GM23338 (cell line): ENCODE measurements at regions not wholly inside any gene's neighbourhood (a gene's known extent, or its start where the extent isn't known, plus 50 kb on each side); places are given as distances from the start of the nearest gene placed in this dataset.

ENCODE experiments used
- ATAC-seq: fragments of 200-7000 bp; cut with Tn5 transposase; 3 replicates; pipeline ENCODE4 v1.9.1; 2020
- DNase-seq: peaks from one replicate; pipeline ENCODE4 v3.0.0-alpha.2; 2015; ENCODE audit warnings: low spot score
- H2AFZ ChIP-seq: fragments of 200-600 bp; sonication (generic); 2 replicates; pipeline ENCODE4 v1.8.0; 2016; ENCODE audit warnings: antibody characterized with exemption, mild to moderate bottlenecking, moderate library complexity
- H3F3A ChIP-seq: fragments of 200-600 bp; sonication (generic); replicated peaks from 2 replicates; pipeline ENCODE4 v1.8.0; 2017; ENCODE audit warnings: antibody characterized with exemption, mixed run types, low read depth
- H3K27ac ChIP-seq: fragments of 200-600 bp; sonication (generic); 2 replicates; pipeline ENCODE4 v1.6.1; 2016; ENCODE audit warnings: low read depth
- H3K27me3 ChIP-seq: fragments of 200-600 bp; sonication (generic); 2 replicates; pipeline ENCODE4 v1.8.0; 2016; ENCODE audit warnings: mild to moderate bottlenecking, mixed run types, moderate library complexity; ENCODE audit not compliant: insufficient read depth
- H3K36me3 ChIP-seq: fragments of 200-600 bp; sonication (generic); 2 replicates; pipeline ENCODE4 v1.8.0; 2016; ENCODE audit warnings: mild to moderate bottlenecking; ENCODE audit not compliant: insufficient read depth
- H3K4me1 ChIP-seq: fragments of 200-600 bp; sonication (generic); 2 replicates; pipeline ENCODE4 v1.8.0; 2016; ENCODE audit warnings: mild to moderate bottlenecking, moderate library complexity; ENCODE audit not compliant: insufficient read depth
- H3K4me2 ChIP-seq: fragments of 200-600 bp; sonication (generic); 2 replicates; pipeline ENCODE4 v1.7.1; 2017; ENCODE audit warnings: mixed run types
- H3K4me3 ChIP-seq: fragments of 200-600 bp; sonication (generic); 2 replicates; pipeline ENCODE4 v1.6.1; 2016; ENCODE audit warnings: mixed run types
- H3K79me2 ChIP-seq: fragments of 200-600 bp; sonication (generic); replicated peaks from 2 replicates; pipeline ENCODE4 v1.8.0; 2017; ENCODE audit warnings: mild to moderate bottlenecking; ENCODE audit not compliant: insufficient read depth
- H3K9me2 ChIP-seq: fragments of 200-600 bp; sonication (generic); 2 replicates; pipeline ENCODE4 v1.8.0; 2017; ENCODE audit not compliant: insufficient read depth
- H4K20me1 ChIP-seq: fragments of 200-600 bp; sonication (generic); replicated peaks from 2 replicates; pipeline ENCODE4 v1.8.0; 2017; ENCODE audit warnings: mild to moderate bottlenecking; ENCODE audit not compliant: insufficient read depth
- H3K27ac Mint-ChIP-seq: 2 replicates; pipeline ENCODE4 v1.8.0; 2020; ENCODE audit warnings: inconsistent platforms, mild to moderate bottlenecking, moderate library complexity, mixed read lengths
- H3K27me3 Mint-ChIP-seq: 3 replicates; pipeline ENCODE4 v1.8.0; 2022; ENCODE audit warnings: low read depth, mild to moderate bottlenecking, moderate library complexity, mixed read lengths, inconsistent platforms; ENCODE audit not compliant: insufficient read depth, poor library complexity
- H3K36me3 Mint-ChIP-seq: 3 replicates; pipeline ENCODE4 v1.8.0; 2021; ENCODE audit warnings: low read depth, mild to moderate bottlenecking, inconsistent platforms, moderate library complexity, mixed read lengths
- H3K4me1 Mint-ChIP-seq: 3 replicates; pipeline ENCODE4 v1.8.0; 2020; ENCODE audit warnings: mild to moderate bottlenecking, inconsistent platforms, mixed read lengths
- H3K4me3 Mint-ChIP-seq: 3 replicates; pipeline ENCODE4 v1.8.0; 2021; ENCODE audit warnings: moderate library complexity, mild to moderate bottlenecking, inconsistent platforms, mixed read lengths
- H3K9me3 Mint-ChIP-seq: 3 replicates; pipeline ENCODE4 v1.8.0; 2020; ENCODE audit warnings: moderate library complexity, mild to moderate bottlenecking, inconsistent platforms, mixed read lengths
- CREB1 ChIP-seq: fragments of 250-450 bp; sonication (Bioruptor Pico); IDR thresholded peaks from 2 replicates; pipeline ENCODE4 v1.5.0; 2020; ENCODE audit warnings: low read depth, mild to moderate bottlenecking, moderate library complexity
- EZH2 ChIP-seq: fragments of 200-600 bp; sonication (generic); IDR thresholded peaks from one replicate; pipeline ENCODE4 v1.8.0; 2017; ENCODE audit warnings: antibody characterized with exemption, mild to moderate bottlenecking, low read depth; ENCODE audit not compliant: unreplicated experiment
- STAT1 ChIP-seq: IDR thresholded peaks from one replicate; pipeline ENCODE4 v1.6.1; 2016; ENCODE audit warnings: antibody characterized with exemption; ENCODE audit not compliant: unreplicated experiment
- ZNF331 ChIP-seq: fragments of 250-450 bp; sonication (Bioruptor Pico); IDR thresholded peaks from 2 replicates; pipeline ENCODE4 v1.5.0; 2020; ENCODE audit warnings: low read depth, mild to moderate bottlenecking, moderate library complexity
- TF ChIP-seq, protein P1 (sequence below): IDR thresholded peaks from 2 replicates; pipeline ENCODE4 v1.6.1; 2016; ENCODE audit warnings: antibody characterized with exemption
- TF ChIP-seq, protein P2 (sequence below), 2 experiments: fragments of 200-600 bp in 1 of 2; sonication (generic) in 1 of 2; conservative IDR thresholded peaks; 2 replicates each; pipeline versions ENCODE4 v1.5.1 to v1.6.1; 2016 to 2017; ENCODE audit warnings: antibody characterized with exemption in 2 of 2, low read depth in 2 of 2, mild to moderate bottlenecking in 2 of 2, moderate library complexity in 1 of 2
- TF ChIP-seq, protein P3 (sequence below): fragments of 250-450 bp; sonication (Bioruptor Pico); IDR thresholded peaks from 2 replicates; pipeline ENCODE4 v1.5.0; 2020; ENCODE audit warnings: mild to moderate bottlenecking, moderate library complexity

DNA sequence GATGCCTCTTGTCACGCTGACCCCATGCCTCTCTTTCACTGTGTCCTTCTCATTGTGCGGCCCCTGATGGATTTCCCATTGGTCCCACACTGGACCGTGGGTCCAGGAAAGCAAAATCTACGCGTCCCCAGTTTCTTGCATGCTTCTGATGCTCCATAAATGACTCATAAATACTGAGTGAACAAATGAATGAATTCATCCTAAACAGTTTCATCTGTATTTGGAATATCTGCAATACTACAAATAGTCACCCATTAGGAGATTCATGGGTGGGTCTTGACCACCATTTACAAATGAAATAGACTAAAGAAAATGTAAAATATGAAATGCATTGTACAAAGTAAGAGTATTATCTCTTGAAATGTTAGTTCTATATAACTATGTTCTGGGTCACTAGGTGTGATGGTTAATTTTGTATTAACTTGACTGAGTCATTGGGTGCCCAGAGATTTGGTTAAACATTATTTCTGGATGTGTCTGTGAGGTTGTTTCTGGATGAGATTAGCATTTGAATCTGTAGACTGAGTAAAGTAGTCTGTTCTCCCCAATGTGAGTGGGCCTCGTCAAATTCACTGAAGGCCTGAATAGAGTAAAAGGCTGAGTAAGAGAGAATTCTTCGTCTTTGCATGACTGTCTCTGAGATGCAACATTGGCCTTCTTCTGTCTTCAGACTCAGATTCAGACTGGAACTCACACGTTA is 448.7 kb downstream of the PREX1 start (continued):
- TF ChIP-seq, protein P1, sequence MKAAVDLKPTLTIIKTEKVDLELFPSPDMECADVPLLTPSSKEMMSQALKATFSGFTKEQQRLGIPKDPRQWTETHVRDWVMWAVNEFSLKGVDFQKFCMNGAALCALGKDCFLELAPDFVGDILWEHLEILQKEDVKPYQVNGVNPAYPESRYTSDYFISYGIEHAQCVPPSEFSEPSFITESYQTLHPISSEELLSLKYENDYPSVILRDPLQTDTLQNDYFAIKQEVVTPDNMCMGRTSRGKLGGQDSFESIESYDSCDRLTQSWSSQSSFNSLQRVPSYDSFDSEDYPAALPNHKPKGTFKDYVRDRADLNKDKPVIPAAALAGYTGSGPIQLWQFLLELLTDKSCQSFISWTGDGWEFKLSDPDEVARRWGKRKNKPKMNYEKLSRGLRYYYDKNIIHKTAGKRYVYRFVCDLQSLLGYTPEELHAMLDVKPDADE = no peak

DNA sequence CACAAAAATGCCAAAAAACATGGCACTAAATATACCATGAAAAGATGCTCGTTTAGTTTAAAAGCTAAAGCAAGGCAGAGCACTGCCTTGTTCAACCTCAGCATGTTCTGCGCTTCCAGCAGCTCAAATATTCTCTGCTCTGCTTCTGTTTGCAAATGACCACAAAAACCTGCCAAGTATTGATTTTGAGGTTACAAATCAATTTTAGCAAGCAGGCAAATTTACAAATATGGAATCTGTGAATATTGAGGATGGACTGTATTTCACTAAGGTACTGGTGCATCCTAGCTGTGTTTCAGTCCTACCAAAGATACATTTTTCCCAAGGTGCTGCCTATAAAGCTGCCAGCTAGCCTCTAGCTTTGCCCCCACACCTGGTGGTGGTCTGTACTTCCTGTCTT is 449.9 kb downstream of the PREX1 start:
- no peak for TF ChIP-seq CREB1 (CRISPR knock-in tag)
- no peak for ATAC-seq

DNA sequence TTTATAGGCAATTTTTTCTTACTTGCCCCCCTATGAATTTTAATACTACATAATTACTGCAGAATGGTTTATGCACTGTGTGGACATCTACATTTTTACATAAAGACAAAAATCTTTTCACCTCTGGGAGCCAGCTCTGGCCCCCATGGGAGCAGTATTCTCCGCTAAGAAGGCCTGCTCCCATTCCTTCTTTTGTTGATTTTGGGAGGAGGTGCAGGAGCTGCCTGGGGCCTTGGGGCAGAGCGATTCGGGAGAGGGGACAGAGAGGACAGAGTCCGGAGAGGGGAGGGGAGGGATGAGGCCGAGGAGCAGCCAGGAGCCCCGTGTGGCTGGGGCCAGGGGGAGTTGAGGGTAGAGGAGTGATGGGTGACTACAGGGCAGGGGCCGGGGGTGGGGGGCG is 452.0 kb downstream of the PREX1 start:
- no peaks in the 10 kb centered on the region for H3K36me3 Mint-ChIP-seq
- TF ChIP-seq, protein P2, sequence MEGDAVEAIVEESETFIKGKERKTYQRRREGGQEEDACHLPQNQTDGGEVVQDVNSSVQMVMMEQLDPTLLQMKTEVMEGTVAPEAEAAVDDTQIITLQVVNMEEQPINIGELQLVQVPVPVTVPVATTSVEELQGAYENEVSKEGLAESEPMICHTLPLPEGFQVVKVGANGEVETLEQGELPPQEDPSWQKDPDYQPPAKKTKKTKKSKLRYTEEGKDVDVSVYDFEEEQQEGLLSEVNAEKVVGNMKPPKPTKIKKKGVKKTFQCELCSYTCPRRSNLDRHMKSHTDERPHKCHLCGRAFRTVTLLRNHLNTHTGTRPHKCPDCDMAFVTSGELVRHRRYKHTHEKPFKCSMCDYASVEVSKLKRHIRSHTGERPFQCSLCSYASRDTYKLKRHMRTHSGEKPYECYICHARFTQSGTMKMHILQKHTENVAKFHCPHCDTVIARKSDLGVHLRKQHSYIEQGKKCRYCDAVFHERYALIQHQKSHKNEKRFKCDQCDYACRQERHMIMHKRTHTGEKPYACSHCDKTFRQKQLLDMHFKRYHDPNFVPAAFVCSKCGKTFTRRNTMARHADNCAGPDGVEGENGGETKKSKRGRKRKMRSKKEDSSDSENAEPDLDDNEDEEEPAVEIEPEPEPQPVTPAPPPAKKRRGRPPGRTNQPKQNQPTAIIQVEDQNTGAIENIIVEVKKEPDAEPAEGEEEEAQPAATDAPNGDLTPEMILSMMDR (conservative IDR thresholded peaks at IDR 0.05; ENCODE audit: low read depth in 2 of 2) = no peak
- TF ChIP-seq CREB1 (CRISPR knock-in tag) (no peak), EZH2 (no peak), ZNF331 (no peak), STAT1 (no peak)
- TF ChIP-seq, protein P3, sequence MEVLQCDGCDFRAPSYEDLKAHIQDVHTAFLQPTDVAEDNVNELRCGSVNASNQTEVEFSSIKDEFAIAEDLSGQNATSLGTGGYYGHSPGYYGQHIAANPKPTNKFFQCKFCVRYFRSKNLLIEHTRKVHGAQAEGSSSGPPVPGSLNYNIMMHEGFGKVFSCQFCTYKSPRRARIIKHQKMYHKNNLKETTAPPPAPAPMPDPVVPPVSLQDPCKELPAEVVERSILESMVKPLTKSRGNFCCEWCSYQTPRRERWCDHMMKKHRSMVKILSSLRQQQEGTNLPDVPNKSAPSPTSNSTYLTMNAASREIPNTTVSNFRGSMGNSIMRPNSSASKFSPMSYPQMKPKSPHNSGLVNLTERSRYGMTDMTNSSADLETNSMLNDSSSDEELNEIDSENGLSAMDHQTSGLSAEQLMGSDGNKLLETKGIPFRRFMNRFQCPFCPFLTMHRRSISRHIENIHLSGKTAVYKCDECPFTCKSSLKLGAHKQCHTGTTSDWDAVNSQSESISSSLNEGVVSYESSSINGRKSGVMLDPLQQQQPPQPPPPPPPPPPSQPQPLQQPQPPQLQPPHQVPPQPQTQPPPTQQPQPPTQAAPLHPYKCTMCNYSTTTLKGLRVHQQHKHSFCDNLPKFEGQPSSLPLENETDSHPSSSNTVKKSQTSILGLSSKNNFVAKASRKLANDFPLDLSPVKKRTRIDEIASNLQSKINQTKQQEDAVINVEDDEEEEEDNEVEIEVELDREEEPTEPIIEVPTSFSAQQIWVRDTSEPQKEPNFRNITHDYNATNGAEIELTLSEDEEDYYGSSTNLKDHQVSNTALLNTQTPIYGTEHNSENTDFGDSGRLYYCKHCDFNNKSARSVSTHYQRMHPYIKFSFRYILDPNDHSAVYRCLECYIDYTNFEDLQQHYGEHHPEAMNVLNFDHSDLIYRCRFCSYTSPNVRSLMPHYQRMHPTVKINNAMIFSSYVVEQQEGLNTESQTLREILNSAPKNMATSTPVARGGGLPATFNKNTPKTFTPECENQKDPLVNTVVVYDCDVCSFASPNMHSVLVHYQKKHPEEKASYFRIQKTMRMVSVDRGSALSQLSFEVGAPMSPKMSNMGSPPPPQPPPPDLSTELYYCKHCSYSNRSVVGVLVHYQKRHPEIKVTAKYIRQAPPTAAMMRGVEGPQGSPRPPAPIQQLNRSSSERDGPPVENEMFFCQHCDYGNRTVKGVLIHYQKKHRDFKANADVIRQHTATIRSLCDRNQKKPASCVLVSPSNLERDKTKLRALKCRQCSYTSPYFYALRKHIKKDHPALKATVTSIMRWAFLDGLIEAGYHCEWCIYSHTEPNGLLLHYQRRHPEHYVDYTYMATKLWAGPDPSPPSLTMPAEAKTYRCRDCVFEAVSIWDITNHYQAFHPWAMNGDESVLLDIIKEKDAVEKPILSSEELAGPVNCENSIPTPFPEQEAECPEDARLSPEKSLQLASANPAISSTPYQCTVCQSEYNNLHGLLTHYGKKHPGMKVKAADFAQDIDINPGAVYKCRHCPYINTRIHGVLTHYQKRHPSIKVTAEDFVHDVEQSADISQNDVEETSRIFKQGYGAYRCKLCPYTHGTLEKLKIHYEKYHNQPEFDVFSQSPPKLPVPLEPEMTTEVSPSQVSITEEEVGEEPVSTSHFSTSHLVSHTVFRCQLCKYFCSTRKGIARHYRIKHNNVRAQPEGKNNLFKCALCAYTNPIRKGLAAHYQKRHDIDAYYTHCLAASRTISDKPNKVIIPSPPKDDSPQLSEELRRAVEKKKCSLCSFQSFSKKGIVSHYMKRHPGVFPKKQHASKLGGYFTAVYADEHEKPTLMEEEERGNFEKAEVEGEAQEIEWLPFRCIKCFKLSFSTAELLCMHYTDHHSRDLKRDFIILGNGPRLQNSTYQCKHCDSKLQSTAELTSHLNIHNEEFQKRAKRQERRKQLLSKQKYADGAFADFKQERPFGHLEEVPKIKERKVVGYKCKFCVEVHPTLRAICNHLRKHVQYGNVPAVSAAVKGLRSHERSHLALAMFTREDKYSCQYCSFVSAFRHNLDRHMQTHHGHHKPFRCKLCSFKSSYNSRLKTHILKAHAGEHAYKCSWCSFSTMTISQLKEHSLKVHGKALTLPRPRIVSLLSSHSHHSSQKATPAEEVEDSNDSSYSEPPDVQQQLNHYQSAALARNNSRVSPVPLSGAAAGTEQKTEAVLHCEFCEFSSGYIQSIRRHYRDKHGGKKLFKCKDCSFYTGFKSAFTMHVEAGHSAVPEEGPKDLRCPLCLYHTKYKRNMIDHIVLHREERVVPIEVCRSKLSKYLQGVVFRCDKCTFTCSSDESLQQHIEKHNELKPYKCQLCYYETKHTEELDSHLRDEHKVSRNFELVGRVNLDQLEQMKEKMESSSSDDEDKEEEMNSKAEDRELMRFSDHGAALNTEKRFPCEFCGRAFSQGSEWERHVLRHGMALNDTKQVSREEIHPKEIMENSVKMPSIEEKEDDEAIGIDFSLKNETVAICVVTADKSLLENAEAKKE = no peak

More for the DNA sequence above, 449.9 kb downstream of the PREX1 start:
- Histone ChIP-seq H3K79me2 (no peaks in the 10 kb centered on the region), H2AFZ (no peak overlapping the region), H4K20me1 (no peaks in the 10 kb centered on the region), H3F3A (no peaks in the 10 kb centered on the region), H3K36me3 (no peaks in the 10 kb centered on the region), H3K27ac (no peak overlapping the region), H3K9me2 (0 out of 2 replicates have a peak, but pooled peaks cover 9% of the 10 kb centered on the region), H3K27me3 (no peaks in the 10 kb centered on the region), H3K4me3 (no peak overlapping the region), H3K4me2 (no peak overlapping the region), H3K4me1 (peaks cover 20% of the 10 kb centered on the region; the same call in 1 of the 2 replicates)
- no peak for DNase-seq
- Mint-ChIP-seq H3K4me3 (no peak overlapping the region), H3K27ac (no peak overlapping the region), H3K9me3 (peaks cover 4% of the 10 kb centered on the region; the same call in 1 of the 3 replicates), H3K36me3 (no peaks in the 10 kb centered on the region; the same call in 2 of the 3 replicates), H3K4me1 (peaks cover 43% of the 10 kb centered on the region), H3K27me3 (peaks cover 13% of the 10 kb centered on the region)

More for the DNA sequence above, 452.0 kb downstream of the PREX1 start:
- H3K27ac ChIP-seq = no peak overlapping the region
- H4K20me1 ChIP-seq = no peaks in the 10 kb centered on the region
- no peak overlapping the region for H2AFZ ChIP-seq
- DNase-seq (no peak), ATAC-seq (no peak)
- H3K27me3 ChIP-seq = no peaks in the 10 kb centered on the region
- no peaks in the 10 kb centered on the region for H3K79me2 ChIP-seq
- no peaks in the 10 kb centered on the region for H3K36me3 ChIP-seq
- Mint-ChIP-seq H3K9me3 (peaks cover 4% of the 10 kb centered on the region; the same call in 1 of the 3 replicates), H3K27ac (no peak overlapping the region), H3K4me3 (no peak overlapping the region), H3K27me3 (peaks cover 14% of the 10 kb centered on the region), H3K4me1 (peaks cover 35% of the 10 kb centered on the region)
- H3F3A ChIP-seq = no peaks in the 10 kb centered on the region
- peaks cover 20% of the 10 kb centered on the region for H3K4me1 ChIP-seq
- H3K4me2 ChIP-seq = no peak overlapping the region
- 0 out of 2 replicates have a peak, but pooled peaks cover 9% of the 10 kb centered on the region for H3K9me2 ChIP-seq
- H3K4me3 ChIP-seq = no peak overlapping the region
